RPMI8226 (cell line): ENCODE measurements at regions not wholly inside any gene's neighbourhood (a gene's known extent, or its start where the extent isn't known, plus 50 kb on each side); places are given as distances from the start of the nearest gene placed in this dataset.
"Not testable (repeated sequence)": the region's sequence is repeated elsewhere in the genome, so short reads cannot be mapped to it uniquely, and the experiment has no call there.

ENCODE experiments used
- DNase-seq: peaks from one replicate; pipeline ENCODE4 v3.0.0-alpha.2; 2015

DNA sequence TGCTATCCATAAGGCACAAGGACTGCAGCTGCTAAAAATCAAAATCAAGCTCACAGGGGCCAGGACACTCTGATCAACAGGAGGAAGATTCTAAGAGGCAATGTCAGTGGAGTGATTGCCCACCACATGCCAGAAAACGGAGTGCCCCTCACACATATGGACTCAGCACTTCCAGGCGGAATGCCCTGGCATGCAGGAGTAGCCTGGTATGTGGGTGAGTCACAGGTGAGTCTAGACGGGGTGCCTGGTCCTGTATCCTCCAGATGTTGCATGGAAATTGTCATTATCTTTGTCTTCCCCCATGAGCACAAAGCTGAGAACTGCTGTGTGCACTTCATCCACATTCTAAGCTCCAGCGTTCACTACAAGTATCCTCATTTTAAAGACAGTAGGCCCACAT is 129.2 kb upstream of the FOXD4L5 start:
- not testable (repeated sequence) for DNase-seq

DNA sequence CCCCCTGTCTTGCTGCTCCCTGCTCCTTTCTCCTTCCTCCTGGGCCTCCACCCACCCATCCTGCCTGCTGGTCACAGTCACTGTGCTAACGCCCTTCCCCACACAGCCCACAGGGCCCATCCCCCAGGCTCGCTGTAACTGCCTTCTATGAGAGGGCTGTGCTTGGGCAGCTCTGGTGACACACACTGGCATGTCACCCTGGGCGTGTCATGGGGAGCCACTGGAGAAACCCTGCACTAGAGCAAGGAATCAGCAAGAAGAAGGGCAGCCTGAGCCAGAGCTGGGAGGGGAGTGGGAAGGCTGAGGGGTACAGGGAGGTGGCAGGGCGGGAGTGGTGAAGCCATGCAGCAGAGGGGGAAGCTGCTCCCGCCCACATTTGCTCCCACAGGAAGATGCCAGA is 128.4 kb upstream of the FOXD4L5 start:
- not testable (repeated sequence) for DNase-seq

DNA sequence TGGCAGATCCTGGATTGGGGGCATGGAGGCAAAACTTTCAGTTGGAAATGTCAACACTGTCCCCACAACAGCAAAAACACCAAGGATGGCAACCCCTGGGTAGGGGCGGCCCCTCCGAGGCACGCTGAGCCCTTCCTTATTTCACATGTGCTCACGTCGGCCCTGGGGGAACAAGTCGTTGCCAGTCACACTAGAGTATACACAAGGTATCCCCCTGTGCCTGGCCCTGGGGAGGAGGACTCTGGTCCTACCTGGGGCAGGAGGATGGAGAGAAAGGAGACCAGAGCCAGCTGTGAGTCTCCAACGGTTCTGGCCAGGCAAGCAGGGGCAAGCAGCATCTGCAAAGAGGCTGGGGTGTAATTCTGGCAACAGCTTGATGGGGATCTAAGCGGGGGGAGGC is 126.9 kb upstream of the FOXD4L5 start:
- no peak for DNase-seq

DNA sequence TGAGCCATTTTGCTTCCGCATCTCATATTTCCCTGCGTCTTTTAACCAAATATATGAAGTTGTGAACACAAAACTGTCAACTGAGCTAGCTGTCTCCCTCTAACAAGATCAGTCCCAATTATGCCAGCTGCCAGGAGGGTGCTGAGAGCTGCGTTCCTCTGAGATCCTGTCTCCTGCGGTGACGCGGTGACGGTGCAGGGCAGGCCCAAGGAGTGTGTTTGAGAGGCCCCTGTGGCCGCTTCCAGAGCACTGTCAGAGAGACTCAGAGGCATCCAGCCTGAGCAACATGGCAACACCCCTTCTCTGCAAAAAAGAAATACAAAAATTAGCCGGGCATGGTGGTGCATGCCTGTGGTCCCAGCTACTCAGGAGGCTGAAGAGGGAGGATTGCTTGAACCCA is 126.3 kb upstream of the FOXD4L5 start:
- no peak for DNase-seq

DNA sequence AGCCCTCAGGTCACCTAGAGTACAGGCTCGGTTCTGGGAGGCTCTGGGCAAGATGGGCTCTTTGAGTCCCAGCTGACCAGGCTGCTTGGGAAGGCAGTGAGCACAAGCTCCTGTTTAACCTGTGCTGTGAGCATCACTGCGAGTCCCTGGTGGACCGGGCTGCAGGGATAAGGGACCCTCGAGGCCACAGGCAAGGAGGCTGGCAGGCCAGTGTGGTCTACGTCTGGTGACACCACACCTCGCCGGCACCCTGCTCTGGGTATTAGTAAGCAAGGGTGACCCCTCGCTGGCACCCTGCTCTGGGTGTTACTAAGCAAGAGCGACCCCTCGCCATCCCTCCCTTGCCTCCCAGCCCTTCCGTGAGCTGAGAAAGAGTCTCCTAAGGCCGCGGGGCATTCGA is 125.9 kb upstream of the FOXD4L5 start:
- DNase-seq: no peak

DNA sequence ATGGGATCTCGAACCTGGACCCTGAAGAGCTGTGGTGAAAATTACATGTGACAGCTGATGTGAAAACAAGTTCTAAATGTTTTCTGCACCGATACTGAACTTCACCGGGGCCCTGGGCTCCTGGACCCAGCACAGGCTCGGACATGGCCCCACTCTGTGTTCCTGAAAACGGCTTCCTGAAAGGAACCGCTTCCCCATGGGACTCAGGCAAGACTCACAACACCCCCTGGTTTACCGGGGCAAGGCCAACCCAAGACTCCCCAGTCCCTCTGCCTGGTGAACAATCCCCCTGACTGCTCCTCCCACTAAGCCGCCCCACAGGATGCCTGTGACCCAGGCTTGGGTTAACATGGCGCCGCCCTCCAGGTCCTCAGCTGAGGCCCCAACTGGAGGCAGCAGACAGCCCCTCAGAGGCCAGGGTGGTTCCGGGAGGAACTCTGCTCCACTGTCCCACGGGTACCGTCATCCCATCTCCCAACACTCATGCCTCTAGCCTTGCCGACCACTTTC is 124.5 kb upstream of the FOXD4L5 start:
- no peak for DNase-seq

DNA sequence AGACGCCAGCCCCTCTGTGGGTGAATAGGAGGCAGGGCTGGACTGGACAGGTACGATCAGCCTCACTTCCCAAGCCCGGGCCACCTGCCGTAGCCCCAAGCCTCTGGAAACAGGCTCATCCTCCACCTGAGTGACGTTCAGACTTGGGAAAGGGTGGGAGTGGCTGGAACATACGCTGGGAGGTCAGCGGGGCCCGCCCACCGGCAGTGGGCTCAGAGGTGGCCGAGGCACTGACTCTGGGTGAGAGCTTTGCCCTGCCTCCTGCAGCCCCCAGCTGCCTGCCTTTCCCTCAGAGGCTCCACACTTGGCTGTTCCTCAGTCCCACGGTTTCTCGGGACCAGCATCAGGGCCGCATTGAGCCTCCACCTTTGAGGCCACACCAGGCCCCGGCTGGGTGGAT is 123.8 kb upstream of the FOXD4L5 start:
- not testable (repeated sequence) for DNase-seq

DNA sequence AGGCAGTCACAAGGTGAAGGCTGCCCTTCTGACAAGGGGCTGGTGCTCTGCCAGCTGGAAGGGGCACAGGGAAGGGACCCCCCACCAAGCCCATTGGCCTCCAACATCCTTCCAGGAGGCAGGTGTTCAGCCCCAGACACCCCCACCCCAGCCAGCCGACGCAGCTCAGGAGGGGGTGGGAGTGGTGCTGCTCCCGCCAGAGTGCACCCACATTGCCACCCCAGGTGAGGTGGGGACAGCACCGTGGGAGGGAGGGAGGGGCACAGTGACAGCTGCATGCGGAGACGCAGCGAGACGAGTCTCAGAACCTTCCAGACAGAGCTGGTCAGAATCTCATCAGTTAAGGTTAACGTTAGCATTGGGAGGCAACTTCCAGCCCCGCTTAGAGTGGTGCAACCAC is 121.6 kb upstream of the FOXD4L5 start:
- DNase-seq: not testable (repeated sequence)

DNA sequence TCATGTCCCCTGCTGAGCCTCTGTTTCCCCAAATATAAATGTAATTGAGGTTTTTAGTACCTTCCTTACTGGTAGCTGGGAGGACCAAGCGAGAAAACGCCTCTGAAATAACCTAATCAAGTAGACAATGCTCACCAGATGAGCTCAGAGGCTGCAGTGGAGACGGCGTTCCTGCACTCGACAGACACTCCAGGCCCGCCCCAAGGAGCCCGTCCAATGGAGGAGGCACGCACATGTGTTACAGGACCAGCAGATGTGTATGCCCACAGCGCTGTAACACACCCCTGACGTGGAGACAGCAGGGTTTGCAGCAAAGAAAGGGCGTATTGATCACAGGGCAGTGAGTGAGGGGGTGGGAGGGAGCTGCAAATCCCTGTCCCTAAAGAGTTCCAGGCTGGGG is 120.8 kb upstream of the FOXD4L5 start:
- not testable (repeated sequence) for DNase-seq

DNA sequence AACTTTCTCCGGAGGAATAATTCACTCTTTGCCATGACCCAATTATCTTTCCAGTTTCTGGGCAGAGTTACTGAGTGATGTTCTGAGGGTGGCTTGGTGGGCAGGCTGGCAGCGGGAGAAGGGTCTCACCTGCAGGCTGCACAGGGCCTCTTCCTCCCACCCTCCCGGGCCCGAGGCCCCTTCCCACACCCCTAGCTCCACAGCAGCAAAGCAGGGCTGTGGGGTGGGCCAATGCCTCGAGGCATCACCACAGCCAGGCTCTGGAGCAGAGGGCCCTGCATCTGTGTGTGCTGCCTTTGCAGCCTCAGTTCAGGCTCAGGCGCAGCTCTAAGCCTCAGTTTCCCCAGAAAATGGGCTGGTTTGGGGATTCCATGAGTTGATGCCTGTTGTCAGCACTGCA is 120.2 kb upstream of the FOXD4L5 start:
- no peak for DNase-seq

DNA sequence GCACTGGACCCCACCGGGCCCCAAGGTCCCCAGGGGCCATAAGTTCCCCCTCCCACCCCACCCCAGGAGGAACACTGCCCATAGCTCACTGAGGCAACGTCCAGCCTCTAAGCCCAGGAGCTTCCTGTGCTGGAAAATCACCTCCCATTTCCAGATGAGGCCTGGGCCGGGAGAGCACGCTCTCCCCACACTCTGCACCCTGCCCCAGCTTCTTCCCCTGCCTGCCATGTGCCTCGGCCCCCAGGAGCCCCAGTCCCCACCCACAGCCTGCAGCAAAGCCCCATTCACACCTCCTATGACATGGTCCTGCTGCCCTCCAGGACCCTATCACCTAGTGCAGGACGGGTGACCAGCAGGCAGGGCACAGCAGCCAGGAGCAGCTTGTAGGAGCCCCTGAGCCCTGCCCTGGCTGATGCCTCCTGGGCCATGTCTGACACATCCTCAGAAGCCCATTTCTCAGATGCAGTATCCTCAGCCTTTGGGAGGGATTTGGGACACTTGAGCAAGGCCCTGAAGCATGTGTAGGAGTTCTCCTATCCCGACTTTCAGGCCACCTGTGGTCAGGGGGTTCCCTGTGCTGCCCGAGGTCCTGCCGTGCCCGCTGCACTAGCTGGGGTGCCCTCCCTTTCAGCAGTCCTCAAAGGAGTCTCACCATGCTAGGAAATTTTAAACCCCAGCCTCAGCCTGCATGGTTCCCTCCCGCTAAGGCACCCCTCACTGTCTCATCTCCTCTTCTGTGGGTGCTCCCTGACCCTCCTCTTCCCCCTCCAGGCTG is 119.4 kb upstream of the FOXD4L5 start:
- no peak for DNase-seq

DNA sequence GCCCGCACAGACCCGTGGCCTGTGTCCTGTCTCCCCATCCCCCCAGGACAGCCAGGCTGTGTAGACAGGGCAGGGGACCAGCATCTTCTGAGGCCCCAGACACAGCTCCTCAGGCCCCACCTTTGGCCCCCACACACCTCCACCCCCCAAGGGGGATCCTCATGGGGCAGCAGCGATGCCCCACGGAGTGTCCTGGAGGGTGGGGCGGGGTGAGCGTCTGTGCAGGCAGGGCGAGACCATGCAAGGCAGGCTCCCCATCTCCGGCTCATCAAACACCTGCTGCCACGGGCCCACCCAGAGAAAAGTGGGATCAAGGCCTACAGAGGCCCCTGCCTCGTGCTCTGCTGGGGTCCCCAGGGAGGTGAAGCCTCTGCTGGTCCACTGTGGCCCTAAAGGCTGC is 118.7 kb upstream of the FOXD4L5 start:
- DNase-seq: no peak

DNA sequence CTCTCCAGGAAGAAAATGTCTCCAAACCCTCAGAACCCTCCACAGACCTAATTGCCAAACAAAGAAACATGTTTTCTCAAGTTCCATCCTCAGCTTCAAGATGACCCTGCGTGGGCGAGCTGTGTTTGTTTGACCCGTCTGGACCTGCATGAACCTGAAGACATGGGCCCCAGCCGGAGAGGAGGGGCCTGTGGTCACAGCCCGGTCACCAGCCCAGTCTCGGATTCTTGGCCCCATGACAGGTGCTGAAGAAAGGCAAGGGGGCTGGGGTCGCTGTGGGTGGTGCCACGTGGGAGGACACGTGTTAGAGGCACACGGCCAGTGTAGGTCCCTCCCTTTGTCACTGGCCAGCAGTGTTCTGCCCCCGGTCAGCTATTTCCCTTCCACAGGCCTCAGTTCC is 118.1 kb upstream of the FOXD4L5 start:
- DNase-seq: not testable (repeated sequence)

DNA sequence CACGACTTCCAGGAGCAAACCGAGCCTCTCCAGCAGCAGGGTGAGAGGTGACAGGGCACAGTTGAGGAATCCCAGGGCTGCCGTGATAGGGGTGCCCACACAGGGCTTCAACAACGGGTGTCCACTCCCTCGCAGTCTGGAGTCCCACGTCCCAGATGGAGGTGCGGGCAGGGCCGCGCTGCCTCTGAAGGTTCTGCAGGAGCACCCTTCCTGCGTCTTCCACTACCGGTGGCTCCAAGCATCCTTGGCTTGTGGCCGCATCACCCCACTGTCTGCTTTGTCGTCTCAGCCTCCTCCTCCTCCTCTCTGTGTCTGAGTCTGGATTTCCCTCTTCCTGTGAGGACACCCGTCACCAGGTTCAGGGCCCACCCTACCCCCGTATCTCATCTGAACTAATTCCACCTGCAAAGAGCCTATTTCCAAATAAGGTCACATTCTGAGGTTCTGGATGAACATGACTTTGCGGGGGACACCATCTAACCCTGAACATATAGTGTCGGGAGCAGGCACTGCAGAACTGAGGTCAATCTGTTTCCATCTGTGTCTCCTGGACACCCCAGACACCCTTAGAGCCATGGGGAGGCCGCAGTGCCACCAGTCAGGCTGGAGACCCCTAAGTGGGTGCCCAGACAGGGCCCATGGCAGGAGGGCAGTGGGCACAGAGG is 117.3 kb upstream of the FOXD4L5 start:
- DNase-seq: not testable (repeated sequence)

DNA sequence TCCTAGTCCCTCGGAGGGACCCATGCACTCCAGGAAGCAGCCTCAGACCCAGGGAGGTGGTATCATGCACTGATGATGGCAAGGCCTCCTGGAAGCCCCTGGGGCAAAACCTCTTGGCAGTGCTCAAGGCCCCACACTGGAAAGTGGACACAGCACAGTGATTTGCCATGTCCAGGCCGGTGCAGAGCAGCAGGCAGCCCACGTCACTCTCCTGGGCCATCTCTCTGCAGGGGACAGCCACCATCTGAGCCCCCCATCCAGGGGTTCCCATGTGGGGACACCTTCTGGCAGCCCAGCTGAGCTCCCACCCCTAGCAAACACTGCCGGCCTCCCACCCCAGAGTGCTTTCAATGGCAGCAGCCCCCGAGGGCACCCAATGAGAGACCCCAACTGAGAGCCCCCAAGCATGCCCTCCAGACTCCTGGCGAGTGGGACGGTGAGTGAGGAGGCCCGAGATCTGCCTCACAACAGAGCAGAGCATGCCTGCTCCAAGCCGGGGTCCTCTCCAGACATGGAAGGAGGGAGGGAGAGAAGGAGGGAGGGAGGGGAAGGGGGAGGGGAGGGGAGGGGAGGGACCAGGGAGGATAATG is 116.5 kb upstream of the FOXD4L5 start:
- DNase-seq: not testable (repeated sequence)

DNA sequence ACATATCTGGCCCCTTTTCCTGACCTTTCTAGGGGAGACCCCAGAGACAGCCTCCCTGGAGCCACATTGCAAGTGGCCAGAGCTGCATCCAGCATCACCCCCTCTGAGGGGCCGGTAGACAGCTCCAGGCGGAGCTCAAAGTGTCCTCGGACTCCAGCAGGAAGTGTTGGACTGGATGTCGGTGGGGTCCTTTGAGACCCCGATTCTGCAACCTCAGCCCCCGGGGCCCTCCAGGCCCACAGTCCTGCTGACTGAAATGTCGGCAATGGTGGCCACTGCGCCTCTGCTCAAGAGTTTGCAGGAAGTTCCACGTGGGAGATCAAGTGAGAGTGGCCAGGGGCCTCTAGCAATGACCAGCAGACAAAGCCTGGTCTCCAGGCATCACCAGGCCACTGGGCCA is 115.9 kb upstream of the FOXD4L5 start:
- DNase-seq: no peak

DNA sequence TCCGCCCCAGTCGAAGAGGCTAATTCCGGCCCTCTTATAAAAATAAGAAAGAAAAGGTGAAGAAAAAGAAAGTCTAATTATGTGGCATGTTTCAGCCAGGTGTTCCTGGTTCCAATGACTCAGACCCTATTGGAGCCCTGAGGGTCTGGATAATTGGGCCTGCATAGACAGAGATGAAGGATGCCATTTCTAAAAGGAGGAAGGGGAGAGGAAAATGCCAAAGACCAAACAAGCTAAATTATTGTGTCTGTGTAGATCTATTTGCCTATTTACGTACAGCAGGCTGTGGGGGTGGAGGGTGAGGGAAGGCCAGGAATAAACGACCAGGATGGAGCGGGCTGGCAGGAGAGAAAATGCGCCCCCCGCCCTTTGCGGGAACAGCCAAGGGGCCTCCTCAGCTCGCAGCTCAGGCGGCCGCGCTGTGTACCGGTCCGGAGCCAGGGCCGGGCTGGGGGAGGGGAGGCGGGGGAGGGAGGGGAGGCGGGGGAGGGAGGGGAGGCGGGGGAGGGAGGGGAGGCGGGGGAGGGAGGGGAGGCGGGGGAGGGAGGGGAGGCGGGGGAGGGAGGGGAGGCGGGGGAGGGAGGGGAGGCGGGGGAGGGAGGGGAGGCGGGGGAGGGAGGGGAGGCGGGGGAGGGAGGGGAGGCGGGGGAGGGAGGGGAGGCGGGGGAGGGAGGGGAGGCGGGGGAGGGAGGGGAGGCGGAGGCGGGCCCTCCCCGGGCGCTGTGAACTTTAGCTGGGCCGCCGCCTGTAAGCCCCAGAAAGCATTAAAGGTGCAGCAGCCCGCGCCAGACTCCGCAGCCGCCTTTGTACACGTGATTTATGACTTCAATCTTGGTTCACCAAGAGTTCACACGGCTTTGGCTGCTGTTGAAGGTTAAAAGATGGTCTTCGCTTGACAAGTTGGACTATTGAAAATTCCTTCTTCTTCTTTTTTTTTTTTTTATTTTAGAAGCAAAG is 113.0 kb upstream of the FOXD4L5 start:
- DNase-seq: peak; percentile 67

DNA sequence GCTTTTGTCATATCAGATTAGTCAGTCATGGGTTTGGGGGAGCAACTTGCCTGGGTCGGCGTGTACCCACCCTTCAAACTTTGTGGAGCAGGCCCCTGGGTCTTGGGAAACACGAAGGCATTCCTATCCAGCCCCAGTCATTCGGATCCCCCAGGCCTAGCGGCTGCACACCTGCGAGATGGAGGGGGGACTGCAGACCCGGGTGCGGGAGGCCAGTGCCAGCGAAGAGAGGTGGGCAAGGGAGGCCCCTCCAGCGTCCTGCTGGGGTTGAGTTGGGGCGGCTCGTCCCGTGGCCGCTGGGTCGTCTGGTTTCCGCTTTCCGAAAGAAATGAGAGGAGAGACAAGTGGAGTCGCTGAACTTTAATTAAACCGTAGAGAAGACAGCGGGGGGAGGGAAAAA is 112.2 kb upstream of the FOXD4L5 start:
- not testable (repeated sequence) for DNase-seq

DNA sequence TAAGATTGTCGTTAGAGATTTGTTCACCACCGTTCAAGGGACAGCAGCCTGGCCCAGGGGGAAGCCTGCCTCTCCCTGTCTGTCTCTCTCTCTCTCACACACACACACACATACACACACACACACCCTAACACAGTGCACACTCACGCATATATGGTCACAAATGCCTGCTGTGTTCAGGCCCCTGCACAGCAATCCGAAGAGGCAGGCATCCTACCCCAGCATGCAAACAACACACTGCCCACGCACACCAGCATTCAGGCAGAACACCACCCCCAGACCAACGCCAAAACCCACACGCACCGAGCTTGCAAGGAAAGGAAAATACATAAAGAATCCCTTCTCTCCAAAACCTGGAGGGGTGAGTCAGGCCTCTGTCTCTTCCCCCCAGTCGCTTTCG is 111.6 kb upstream of the FOXD4L5 start:
- peak; percentile 29 for DNase-seq

DNA sequence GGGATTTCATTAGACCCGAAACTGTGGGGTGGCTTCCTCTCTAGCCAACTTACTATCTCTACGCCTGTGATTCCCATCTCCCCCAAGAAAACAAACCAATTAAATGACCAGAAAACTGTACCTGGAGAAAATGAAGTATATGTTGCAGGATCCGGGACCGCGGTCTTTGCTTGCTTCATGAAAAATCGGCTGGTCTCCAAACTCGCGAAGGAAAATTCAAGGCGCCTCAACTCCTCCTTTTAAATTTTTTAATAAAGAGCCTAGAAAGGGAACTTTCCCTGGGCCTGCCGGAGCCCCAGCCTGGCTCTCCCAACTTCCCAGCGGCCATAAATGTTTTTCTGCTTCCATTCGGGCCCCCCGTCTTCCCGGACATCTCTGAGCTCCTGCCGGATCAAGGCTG is 110.8 kb upstream of the FOXD4L5 start:
- DNase-seq: not testable (repeated sequence)

DNA sequence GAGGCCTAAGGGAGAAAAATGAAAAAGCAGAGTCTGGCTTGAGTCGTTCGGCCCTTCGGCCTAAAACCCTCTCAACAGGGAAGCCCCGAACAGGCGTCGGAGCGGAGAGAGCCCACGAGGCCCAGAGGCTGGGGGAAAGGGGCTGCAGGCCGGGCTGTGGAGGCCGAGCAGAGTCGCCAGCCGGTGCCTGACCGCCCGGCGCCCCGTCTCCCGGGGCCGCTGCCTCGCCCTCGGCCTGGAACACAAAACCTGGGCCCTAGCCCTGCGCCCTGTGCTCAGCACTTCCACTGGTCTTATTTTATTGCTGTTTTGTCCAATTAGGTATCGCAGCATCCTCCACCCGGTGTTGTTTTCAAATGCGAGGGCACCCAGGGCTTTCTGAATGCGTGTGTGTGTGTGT is 110.1 kb upstream of the FOXD4L5 start:
- DNase-seq: not testable (repeated sequence)

DNA sequence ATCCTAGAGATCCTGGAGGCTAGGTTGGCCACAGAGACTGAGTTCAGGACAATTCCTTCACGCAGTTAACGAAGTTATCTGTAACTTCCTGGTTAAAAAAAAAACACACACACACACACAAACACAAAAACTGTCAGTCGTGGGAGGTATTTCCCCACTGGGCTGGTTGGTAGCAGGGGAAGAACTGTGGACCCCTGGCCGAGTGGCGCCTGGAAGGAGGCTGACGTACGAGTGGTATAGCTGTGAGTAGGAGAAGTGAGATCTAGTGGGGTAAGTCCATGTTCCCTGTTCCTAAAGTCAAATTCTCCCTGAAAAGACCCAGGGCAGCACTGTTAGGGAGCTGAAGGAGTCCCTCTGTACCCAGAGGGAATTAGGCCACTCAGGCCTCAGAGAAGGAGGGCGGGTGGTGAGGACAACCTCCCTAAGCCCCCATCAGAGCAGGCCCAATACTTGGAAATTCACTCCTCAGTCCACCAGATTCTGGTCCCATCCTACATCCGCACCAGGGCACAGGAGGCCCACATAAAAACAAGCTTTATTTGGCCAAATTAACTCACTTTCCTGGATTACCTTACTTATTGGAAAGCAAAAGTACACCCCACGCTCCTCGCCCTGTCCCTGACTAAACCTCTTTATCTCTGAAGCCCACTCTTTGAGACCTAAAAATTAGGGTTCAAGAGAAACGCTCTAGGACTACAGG is 108.3 kb upstream of the FOXD4L5 start:
- not testable (repeated sequence) for DNase-seq
